Mucosa of stomach (tissue), 1 donor: ENCODE measurements at regions not wholly inside any gene's neighbourhood (a gene's known extent, or its start where the extent isn't known, plus 50 kb on each side); places are given as distances from the start of the nearest gene placed in this dataset.

Experiments used
- H3K27me3 ChIP-seq: one replicate; pipeline ENCODE4 v1.7.0; 2013; ENCODE audit warnings: mild to moderate bottlenecking, low read length; ENCODE audit not compliant: control insufficient read depth, insufficient read depth
- H3K36me3 ChIP-seq: one replicate; pipeline ENCODE4 v1.7.0; 2013; ENCODE audit warnings: low read length; ENCODE audit not compliant: control insufficient read depth, insufficient read depth
- H3K4me1 ChIP-seq: one replicate; pipeline ENCODE4 v1.7.0; 2013; ENCODE audit warnings: mild to moderate bottlenecking, low read length; ENCODE audit not compliant: control insufficient read depth, insufficient read depth
- H3K4me3 ChIP-seq: one replicate; pipeline ENCODE4 v1.7.0; 2013; ENCODE audit warnings: low read length
- H3K9ac ChIP-seq: one replicate; pipeline ENCODE4 v1.7.0; 2013; ENCODE audit warnings: mild to moderate bottlenecking, low read length, moderate library complexity
- H3K9me3 ChIP-seq: one replicate; pipeline ENCODE4 v1.7.0; 2013; ENCODE audit warnings: mild to moderate bottlenecking, low read length, moderate library complexity; ENCODE audit not compliant: control insufficient read depth
- donor health status: Pancreatic carcinoma.

DNA sequence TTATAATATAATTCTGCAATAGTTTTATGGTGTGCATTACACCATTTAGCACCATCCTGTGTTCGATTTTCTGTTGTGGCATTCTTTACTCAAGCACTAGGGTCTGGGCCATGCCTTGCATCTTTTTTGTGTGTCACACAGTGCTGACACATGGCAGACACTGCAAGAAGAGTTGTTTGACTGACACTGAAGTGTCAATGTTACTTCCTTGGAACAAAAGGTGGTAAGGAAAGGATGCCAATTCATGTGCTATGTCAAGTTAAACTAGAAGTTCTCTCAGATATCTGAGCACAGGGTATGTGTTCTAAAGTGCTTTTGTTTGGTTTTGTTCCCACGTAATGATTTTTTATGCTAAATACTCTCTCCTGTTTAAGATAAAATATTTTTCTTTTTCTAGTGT is 102.5 kb upstream of the UNC13C start:
- H3K9me3 ChIP-seq = no peaks in the 10 kb centered on the region
- no peaks in the 10 kb centered on the region for H3K36me3 ChIP-seq
- H3K9ac ChIP-seq = no peak overlapping the region
- no peaks in the 10 kb centered on the region for H3K4me1 ChIP-seq
- no peaks in the 10 kb centered on the region for H3K27me3 ChIP-seq
- no peak overlapping the region for H3K4me3 ChIP-seq

DNA sequence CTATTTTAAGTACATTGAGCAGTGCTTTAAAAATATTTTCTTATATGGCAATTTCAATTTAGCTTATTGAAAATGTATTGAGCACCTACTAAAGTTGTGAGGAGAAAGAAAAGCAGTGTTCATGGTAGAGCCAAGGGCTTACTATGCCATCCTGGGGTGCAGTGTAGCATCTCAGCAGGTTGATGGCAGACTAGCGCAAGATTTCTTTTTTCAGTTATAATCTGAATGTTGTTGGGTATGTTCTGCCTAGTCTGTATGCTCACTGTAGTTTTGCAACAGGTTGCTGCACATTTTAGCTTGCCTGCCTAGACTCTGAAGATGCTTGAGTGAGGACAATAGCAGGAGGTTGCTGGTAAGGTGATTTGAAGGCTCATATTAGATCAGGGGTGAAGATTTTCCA is 103.1 kb upstream of the UNC13C start:
- Histone ChIP-seq H3K27me3 (no peaks in the 10 kb centered on the region), H3K36me3 (no peaks in the 10 kb centered on the region), H3K9ac (no peak overlapping the region), H3K9me3 (no peaks in the 10 kb centered on the region), H3K4me3 (no peak overlapping the region), H3K4me1 (no peaks in the 10 kb centered on the region)

DNA sequence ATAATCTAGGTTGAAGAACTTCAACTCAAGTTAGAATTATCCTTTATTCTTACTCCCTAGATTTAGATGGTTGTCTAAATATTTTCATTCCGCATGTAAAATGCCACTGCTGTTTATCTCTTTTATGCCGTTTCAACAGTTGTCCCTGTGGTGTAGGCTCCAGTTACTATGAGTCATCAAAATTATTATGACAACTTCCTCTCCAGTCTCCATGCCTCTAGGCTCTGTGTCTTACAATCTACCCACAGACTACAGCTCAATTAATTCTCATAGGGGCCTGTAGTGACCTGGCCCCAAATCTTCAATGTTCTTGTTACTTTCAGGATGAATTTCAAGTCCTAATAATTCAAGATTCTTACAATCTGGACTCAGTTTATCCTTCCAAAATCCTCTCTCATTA is 105.8 kb upstream of the UNC13C start:
- H3K9ac ChIP-seq = no peak overlapping the region
- no peaks in the 10 kb centered on the region for H3K27me3 ChIP-seq
- no peak overlapping the region for H3K4me3 ChIP-seq
- no peaks in the 10 kb centered on the region for H3K9me3 ChIP-seq
- no peaks in the 10 kb centered on the region for H3K36me3 ChIP-seq
- H3K4me1 ChIP-seq = no peaks in the 10 kb centered on the region

DNA sequence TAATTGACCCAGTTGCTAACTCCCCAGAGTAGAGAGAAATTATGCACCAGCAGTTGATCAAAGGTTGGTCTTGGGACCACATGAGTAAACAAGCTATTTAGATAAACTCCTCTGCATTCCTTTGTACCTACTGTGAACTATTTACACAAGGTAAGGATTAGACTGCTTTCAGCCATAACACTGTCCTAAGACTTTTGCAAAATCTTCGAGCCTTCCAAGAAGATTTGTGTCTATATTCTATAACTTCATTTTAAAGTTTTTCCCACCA is 108.5 kb upstream of the UNC13C start:
- Histone ChIP-seq H3K9ac (no peak overlapping the region), H3K27me3 (no peaks in the 10 kb centered on the region), H3K4me1 (no peaks in the 10 kb centered on the region), H3K9me3 (no peaks in the 10 kb centered on the region), H3K36me3 (no peaks in the 10 kb centered on the region), H3K4me3 (no peak overlapping the region)

DNA sequence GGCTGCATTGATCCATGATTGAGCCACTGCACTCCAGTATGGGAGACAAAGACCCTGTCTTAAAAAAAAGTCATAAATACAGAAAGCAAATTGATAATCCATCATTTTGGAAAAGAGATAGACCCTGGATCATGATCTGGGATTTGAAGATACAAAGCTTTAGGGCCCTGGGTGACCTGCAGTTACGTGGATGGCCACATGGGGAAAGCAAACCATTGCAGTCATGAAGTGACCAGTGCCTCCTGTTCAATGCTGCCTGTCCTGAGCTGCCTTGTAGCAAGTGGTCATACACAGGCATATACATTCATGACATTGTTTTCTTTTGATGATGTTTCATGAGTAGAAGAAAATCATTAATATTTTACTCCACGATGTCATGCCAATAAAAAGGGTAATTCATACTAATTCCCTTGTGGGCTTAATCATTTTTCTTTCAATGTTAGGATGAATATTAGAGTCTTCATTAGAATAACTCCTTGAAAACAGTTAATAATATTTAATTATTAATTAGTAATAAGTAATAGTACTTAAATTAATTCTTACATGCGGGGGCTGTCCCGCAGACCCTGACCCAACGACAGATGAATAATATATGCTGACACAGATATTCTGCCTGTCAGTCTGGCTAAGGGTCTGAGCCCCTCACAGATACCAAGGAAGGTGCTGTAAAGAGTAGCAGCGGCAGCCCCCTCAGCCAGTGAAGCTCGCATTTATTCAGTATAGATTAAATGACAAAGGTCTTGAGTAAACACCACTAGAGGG is 109.0 kb upstream of the UNC13C start:
- Histone ChIP-seq H3K4me3 (no peak overlapping the region), H3K27me3 (no peaks in the 10 kb centered on the region), H3K9me3 (no peaks in the 10 kb centered on the region), H3K9ac (no peak overlapping the region), H3K4me1 (no peaks in the 10 kb centered on the region), H3K36me3 (no peaks in the 10 kb centered on the region)

DNA sequence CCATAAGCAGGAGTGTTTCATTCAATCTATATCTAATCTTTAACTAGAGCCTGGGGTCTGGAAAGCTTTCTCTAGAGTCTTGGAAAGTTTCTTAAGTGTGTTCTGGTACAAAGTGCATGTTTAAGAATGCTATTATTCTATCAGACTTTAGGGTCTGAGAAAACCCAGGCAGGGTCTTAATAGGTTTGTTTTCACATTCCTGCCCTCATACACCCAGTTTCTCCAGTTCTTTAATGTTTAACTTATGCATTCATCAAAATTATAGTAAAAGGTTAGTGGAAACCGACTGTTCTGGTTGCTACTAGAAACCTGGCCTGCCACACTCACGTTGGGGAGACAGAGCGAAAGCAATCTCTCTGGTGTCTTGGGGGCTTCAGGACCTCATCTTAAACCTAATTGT is 102.9 kb upstream of the WDR72 start:
- no peaks in the 10 kb centered on the region for H3K36me3 ChIP-seq
- no peaks in the 10 kb centered on the region for H3K9me3 ChIP-seq
- H3K4me3 ChIP-seq = no peak overlapping the region
- no peak overlapping the region for H3K9ac ChIP-seq
- peaks cover 6% of the 10 kb centered on the region for H3K4me1 ChIP-seq
- no peaks in the 10 kb centered on the region for H3K27me3 ChIP-seq

DNA sequence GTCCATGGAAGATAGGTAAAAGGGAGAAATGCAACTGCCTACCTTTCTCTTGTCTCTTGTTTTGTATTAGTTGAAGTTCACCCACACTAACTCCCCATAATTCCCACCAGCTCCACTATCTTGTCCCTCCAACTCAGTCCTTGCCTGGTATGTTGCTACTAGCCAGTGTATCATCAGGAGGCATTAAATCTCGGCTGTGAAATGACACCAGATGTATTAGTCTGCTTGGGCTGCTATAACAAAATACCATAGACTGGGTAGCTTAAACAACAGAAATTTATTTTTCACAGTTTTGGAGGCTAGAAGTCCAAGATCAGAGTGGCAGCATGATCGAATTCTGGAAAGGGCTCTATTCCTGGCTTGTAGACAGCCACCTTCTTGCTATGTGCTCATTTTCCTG is 102.3 kb upstream of the WDR72 start:
- no peak overlapping the region for H3K4me3 ChIP-seq

DNA sequence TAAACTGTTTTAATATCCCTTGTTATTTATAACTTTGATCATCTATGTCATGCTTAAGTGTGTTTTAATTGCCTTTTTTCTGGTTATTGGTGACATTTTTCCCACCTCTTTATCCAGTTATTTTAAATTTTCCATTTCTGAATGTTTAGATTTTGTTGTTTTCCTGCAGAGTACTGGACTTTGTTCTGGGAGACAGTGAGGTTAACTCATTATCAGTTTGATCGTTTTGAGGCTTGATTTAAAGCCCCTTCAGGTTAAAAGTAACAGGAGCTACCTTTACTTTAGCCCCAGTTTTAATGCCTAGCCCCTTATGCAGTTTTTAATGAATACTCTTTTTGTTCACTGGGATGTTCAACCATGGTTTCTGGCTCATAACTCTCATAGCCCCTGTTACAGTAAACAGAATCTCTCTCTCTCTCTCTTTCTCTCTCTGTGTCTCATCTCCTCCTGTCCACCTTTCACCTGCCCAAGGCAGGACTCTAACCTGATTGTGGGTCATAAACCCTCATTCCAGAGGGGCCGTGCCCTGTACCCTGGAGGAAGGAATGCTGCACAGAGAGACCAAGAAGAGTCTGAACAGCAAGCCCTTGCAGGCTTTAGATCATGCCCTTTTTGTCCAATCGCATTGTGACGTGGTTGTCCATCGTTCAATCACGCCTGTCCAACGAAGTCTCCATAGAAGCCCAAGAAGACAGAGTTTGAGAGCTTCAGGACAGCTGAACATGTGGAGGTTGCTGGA is 91.8 kb upstream of the WDR72 start:
- Histone ChIP-seq H3K9ac (no peak overlapping the region), H3K36me3 (no peaks in the 10 kb centered on the region), H3K27me3 (no peaks in the 10 kb centered on the region), H3K4me1 (no peaks in the 10 kb centered on the region), H3K4me3 (no peak overlapping the region), H3K9me3 (no peaks in the 10 kb centered on the region)

More for the DNA sequence above, 102.3 kb upstream of the WDR72 start:
- Histone ChIP-seq H3K9ac (no peak overlapping the region), H3K9me3 (no peaks in the 10 kb centered on the region), H3K36me3 (no peaks in the 10 kb centered on the region), H3K27me3 (no peaks in the 10 kb centered on the region), H3K4me1 (peaks cover 6% of the 10 kb centered on the region)

DNA sequence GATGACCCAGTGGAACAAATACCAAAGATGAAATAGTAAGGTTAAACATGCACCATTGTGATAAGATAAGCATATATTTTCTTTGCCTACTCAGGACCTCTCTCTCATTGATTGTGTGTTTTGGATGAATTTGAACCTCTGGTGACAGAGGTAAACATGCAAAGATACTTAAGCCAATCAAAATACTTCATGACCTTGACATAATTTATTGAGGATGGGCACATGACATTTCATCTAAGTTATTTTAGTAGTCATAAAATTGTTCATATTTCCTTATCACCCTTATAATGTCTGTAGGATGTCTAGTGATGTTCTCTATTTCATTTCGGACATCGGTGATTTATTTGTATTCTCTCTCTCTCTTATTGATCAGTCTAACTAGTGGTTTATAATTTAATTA is 88.3 kb upstream of the WDR72 start:
- Histone ChIP-seq H3K36me3 (no peaks in the 10 kb centered on the region), H3K4me3 (no peak overlapping the region), H3K4me1 (peaks cover 15% of the 10 kb centered on the region), H3K9ac (no peak overlapping the region), H3K9me3 (no peaks in the 10 kb centered on the region), H3K27me3 (no peaks in the 10 kb centered on the region)

DNA sequence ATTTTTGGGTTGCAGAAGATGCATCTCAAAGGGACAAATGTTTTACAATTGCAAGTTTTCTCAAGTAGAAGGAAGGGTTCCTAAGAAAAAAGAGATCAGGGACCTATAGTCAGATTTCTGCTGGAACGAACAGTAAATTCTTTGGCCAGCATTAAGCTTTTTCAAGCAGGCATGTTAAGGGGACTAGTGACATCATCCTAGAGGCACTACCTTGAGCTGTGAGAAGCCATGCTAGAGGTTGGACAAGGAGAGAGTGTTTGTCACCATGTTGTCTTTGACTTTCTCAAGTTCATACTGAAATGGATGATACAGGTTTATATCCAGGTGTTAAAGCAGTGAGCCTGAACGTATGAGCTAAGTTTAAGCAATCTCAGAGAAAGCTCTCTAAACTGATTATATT is 85.2 kb upstream of the WDR72 start:
- no peak overlapping the region for H3K9ac ChIP-seq
- H3K4me1 ChIP-seq = peaks cover 22% of the 10 kb centered on the region
- H3K27me3 ChIP-seq = no peaks in the 10 kb centered on the region
- H3K4me3 ChIP-seq = no peak overlapping the region
- no peaks in the 10 kb centered on the region for H3K36me3 ChIP-seq
- H3K9me3 ChIP-seq = no peaks in the 10 kb centered on the region

DNA sequence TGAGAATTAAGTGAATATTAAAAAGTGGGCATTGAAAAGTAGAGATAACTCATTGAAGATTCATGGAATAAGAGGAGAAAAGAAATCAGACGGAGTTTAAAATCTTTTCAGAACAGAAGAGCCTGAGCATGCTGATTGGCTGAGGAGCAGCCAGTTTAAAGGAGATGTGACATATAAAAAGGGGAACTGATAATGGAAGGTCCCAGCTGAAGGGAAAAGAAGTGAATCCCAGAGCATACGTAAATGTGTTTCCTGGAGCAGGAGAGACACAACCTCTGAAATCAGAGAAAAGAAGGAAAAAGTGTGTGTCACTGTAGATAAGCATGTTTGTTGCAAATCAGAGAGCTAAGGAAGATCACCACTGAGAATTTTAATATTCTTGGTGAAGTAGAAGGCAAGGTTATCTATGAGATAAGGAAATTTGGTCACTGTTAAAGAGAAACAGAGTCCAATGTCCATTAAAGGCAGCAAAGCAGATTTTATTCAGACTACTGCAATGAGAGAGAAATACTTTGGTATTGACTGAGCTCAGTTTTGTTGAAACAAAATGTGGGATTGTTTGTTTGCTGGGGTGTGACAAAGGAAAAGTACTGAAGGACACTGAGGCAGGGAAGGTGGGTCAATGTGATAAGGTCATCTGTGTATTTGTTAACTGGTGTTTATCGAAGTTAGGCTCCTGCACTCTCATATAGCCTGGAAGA is 84.6 kb upstream of the WDR72 start:
- H3K9me3 ChIP-seq = no peaks in the 10 kb centered on the region
- no peaks in the 10 kb centered on the region for H3K27me3 ChIP-seq
- H3K36me3 ChIP-seq = no peaks in the 10 kb centered on the region
- no peak overlapping the region for H3K4me3 ChIP-seq
- no peak overlapping the region for H3K9ac ChIP-seq
- H3K4me1 ChIP-seq = peaks cover 22% of the 10 kb centered on the region

DNA sequence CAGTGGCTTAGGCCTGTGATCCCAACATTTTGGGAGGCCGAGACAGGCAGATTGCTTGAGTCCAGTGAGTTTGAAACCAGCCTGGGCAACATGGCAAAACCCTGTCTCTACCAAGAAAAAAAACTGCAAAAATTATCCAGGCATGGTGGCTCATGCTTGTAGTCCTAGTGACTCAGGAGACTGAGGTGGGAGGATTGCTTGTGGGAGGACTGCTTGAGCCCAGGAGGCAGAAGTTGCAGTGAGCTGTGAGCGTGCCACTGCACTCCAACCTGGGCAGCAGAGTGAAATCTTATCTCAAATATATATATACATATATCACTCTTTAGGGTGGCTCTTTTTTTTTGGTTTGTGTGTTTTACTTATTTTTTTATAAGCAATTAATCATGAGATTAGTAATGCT is 83.7 kb upstream of the WDR72 start:
- peaks cover 22% of the 10 kb centered on the region for H3K4me1 ChIP-seq
- no peak overlapping the region for H3K9ac ChIP-seq
- H3K4me3 ChIP-seq = no peak overlapping the region
- no peaks in the 10 kb centered on the region for H3K36me3 ChIP-seq
- no peaks in the 10 kb centered on the region for H3K27me3 ChIP-seq
- no peaks in the 10 kb centered on the region for H3K9me3 ChIP-seq
